HG03175 (cell line): ENCODE measurements at regions not wholly inside any gene's neighbourhood (a gene's known extent, or its start where the extent isn't known, plus 50 kb on each side); places are given as distances from the start of the nearest gene placed in this dataset.
A peak's percentile ranks its signal among the peaks of the same experiment; 100 is the strongest.

Experiments used
- ATAC-seq: cut with Tn5 transposase; IDR thresholded peaks from one replicate; pipeline ENCODE4 v1.9.1; 2021; ENCODE audit warnings: mild to moderate bottlenecking, moderate library complexity; ENCODE audit not compliant: unreplicated experiment

GRCh38 chr2:104583811-104584210, 270.1 kb upstream of the POU3F3 start:
- no peak for ATAC-seq

- no peak for ATAC-seq
These were observed 269.5 kb upstream of the POU3F3 start for GRCh38 chr2:104584393-104584792.

- ATAC-seq = no peak
These were observed 258.3 kb upstream of the POU3F3 start for GRCh38 chr2:104595576-104595975.

GRCh38 chr2:104597942-104598341, 256.0 kb upstream of the POU3F3 start:
- ATAC-seq = no peak

GRCh38 chr2:104598636-104599035, 255.3 kb upstream of the POU3F3 start:
- ATAC-seq = no peak

- no peak for ATAC-seq
These were observed 254.0 kb upstream of the POU3F3 start for GRCh38 chr2:104599787-104600510.

- no peak for ATAC-seq
These were observed 247.9 kb upstream of the POU3F3 start for GRCh38 chr2:104606056-104606455.

GRCh38 chr2:104616856-104617255, 237.1 kb upstream of the POU3F3 start:
- no peak for ATAC-seq

GRCh38 chr2:104620801-104621200, 233.1 kb upstream of the POU3F3 start:
- ATAC-seq = no peak

- no peak for ATAC-seq
These were observed 218.3 kb upstream of the POU3F3 start for GRCh38 chr2:104635608-104636007.

GRCh38 chr2:104638190-104638858, 215.6 kb upstream of the POU3F3 start:
- no peak for ATAC-seq

GRCh38 chr2:104638859-104639202, 215.1 kb upstream of the POU3F3 start:
- no peak for ATAC-seq

GRCh38 chr2:104641786-104642185, 212.1 kb upstream of the POU3F3 start:
- no peak for ATAC-seq

GRCh38 chr2:104648376-104648775, 205.5 kb upstream of the POU3F3 start:
- no peak for ATAC-seq

GRCh38 chr2:104649866-104650265, 204.0 kb upstream of the POU3F3 start:
- no peak for ATAC-seq

GRCh38 chr2:104650405-104650996, 203.4 kb upstream of the POU3F3 start:
- no peak for ATAC-seq

GRCh38 chr2:104654811-104655210, 199.1 kb upstream of the POU3F3 start:
- no peak for ATAC-seq

GRCh38 chr2:104656571-104657163, 197.2 kb upstream of the POU3F3 start:
- ATAC-seq = no peak

GRCh38 chr2:104658144-104658835, 195.6 kb upstream of the POU3F3 start:
- peak; percentile 42 for ATAC-seq

- no peak for ATAC-seq
These were observed 194.9 kb upstream of the POU3F3 start for GRCh38 chr2:104658904-104659591.

- no peak for ATAC-seq
These were observed 192.9 kb upstream of the POU3F3 start for GRCh38 chr2:104660991-104661390.
